HG03196 (cell line): ENCODE measurements at regions not wholly inside any gene's neighbourhood (a gene's known extent, or its start where the extent isn't known, plus 50 kb on each side); places are given as distances from the start of the nearest gene placed in this dataset.

Experiments used
- ATAC-seq: cut with Tn5 transposase; IDR thresholded peaks from one replicate; pipeline ENCODE4 v1.9.1; 2021; ENCODE audit not compliant: unreplicated experiment

GRCh38 chr11:41963406-41963805, 504.0 kb upstream of the LRRC4C start:
- no peak for ATAC-seq

GRCh38 chr11:41970681-41971080, 511.2 kb upstream of the LRRC4C start:
- ATAC-seq, result no peak

GRCh38 chr11:41971592-41971991, 512.1 kb upstream of the LRRC4C start:
- ATAC-seq, result no peak

- ATAC-seq, result no peak
Measured at GRCh38 chr11:41978945-41979344, 519.5 kb upstream of the LRRC4C start.

GRCh38 chr11:41980741-41981140, 521.3 kb upstream of the LRRC4C start:
- no peak for ATAC-seq

GRCh38 chr11:41982276-41982675, 522.8 kb upstream of the LRRC4C start:
- no peak for ATAC-seq

GRCh38 chr11:41982975-41983374, 523.5 kb upstream of the LRRC4C start:
- no peak for ATAC-seq

GRCh38 chr11:41983475-41983874, 524.0 kb upstream of the LRRC4C start:
- no peak for ATAC-seq

GRCh38 chr11:41984023-41984422, 524.6 kb upstream of the LRRC4C start:
- no peak for ATAC-seq

- no peak for ATAC-seq
Measured at GRCh38 chr11:41985799-41986198, 526.3 kb upstream of the LRRC4C start.

- ATAC-seq, result no peak
Measured at GRCh38 chr11:41988951-41989572, 529.6 kb upstream of the LRRC4C start.

- no peak for ATAC-seq
Measured at GRCh38 chr11:41989823-41990380, 530.5 kb upstream of the LRRC4C start.

GRCh38 chr11:41996533-41996932, 537.1 kb upstream of the LRRC4C start:
- ATAC-seq, result no peak

GRCh38 chr11:41997844-41998401, 538.5 kb upstream of the LRRC4C start:
- ATAC-seq, result no peak

GRCh38 chr11:41999066-41999465, 539.6 kb upstream of the LRRC4C start:
- ATAC-seq, result no peak

- no peak for ATAC-seq
Measured at GRCh38 chr11:42003801-42004200, 544.3 kb upstream of the LRRC4C start.

GRCh38 chr11:42006766-42007165, 547.3 kb upstream of the LRRC4C start:
- no peak for ATAC-seq

GRCh38 chr11:42012271-42012670, 552.8 kb upstream of the LRRC4C start:
- ATAC-seq, result no peak

- no peak for ATAC-seq
Measured at GRCh38 chr11:42013656-42014201, 554.3 kb upstream of the LRRC4C start.

- ATAC-seq, result no peak
Measured at GRCh38 chr11:42021911-42022310, 562.5 kb upstream of the LRRC4C start.

- ATAC-seq, result no peak
Measured at GRCh38 chr11:42023267-42023666, 563.8 kb upstream of the LRRC4C start.

- no peak for ATAC-seq
Measured at GRCh38 chr11:42025121-42025803, 565.8 kb upstream of the LRRC4C start.
